HG02642 (cell line): ENCODE measurements at regions not wholly inside any gene's neighbourhood (a gene's known extent, or its start where the extent isn't known, plus 50 kb on each side); places are given as distances from the start of the nearest gene placed in this dataset.
"Not testable (repeated sequence)": the region's sequence is repeated elsewhere in the genome, so short reads cannot be mapped to it uniquely, and the experiment has no call there.

Experiments
- ATAC-seq: cut with Tn5 transposase; IDR thresholded peaks from one replicate; pipeline ENCODE4 v1.9.1; 2021; ENCODE audit warnings: mild to moderate bottlenecking; ENCODE audit not compliant: unreplicated experiment, poor library complexity

GRCh38 chr16:32861476-32862201, 185.7 kb upstream of the TP53TG3 start:
- not testable (repeated sequence) for ATAC-seq

DNA sequence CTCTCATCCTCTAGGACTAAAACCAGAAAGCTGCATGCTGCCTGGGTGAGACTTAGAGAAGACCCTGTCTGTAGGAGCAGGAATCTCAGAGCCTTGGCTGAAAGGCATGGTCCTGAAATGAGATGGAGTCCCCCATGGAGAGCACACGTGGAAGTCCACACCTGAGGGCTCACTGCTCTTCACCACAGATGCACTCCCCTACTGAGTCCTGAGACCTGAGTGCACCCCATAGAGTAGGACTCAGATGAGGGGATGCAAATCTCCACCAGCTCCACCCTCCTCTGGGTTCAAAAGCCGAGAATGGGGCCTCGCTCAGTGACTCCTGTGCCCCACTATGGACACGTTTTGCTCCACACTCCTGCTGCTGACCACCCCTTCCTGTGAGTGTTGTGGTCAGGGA, 171.4 kb upstream of the TP53TG3 start:
- not testable (repeated sequence) for ATAC-seq

GRCh38 chr16:32845572-32845971, 169.6 kb upstream of the TP53TG3 start:
- not testable (repeated sequence) for ATAC-seq

DNA sequence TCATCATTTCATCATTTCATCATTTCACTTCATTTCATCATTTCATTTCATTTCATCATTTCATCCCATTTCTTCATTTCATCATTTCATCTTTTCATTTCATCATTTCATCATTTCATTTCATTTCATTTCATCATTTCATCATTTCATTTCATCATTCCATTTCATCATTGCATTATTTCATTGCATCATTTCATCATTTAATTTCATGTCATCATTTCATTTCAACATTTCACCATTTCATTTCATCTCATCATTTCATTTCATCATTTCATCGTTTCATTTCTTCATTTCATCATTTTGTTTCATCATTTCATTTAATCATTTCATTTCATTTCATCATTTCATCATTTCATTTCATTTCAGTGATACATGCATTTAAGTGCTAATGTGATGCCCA, 166.9 kb upstream of the TP53TG3 start:
- ATAC-seq, result not testable (repeated sequence)

- ATAC-seq, result not testable (repeated sequence)
Observed at GRCh38 chr16:32807280-32807679, 131.3 kb upstream of the TP53TG3 start.

DNA sequence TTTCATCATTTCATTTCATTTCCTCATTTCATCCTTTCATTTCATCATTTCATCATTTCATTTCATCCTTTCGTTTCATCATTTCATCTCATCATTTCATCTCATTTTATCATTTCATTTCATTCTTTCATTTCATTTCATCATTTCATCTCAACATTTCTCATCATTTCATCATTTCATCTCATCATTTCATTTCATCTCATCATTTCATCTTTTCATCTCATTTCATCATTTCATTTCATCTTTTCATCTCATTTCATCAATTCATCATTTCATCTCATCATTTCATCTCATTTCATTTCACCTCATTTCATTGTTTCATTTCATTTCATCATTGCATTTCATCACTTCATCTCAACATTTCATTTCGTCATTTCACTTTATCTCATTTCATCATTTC, 129.7 kb upstream of the TP53TG3 start:
- ATAC-seq, result not testable (repeated sequence)
